Lower lobe of right lung (tissue), 2 donors: ENCODE measurements at regions not wholly inside any gene's neighbourhood (a gene's known extent, or its start where the extent isn't known, plus 50 kb on each side); places are given as distances from the start of the nearest gene placed in this dataset.

Source experiments
- ATAC-seq, 2 donors: fragments of 200-7000 bp; cut with Tn5 transposase; one replicate each; pipeline ENCODE4 v1.9.1; 2020 to 2022; ENCODE audit warnings: mild to moderate bottlenecking in 2 of 2, moderate library complexity in 2 of 2
- DNase-seq: peaks from one replicate; pipeline ENCODE4 v3.0.0-alpha.2; 2020
- H3K27ac ChIP-seq: fragments of 200-600 bp; one replicate; pipeline ENCODE4 v1.8.0; 2022
- H3K27me3 ChIP-seq: fragments of 200-600 bp; one replicate; pipeline ENCODE4 v1.8.0; 2022; ENCODE audit warnings: low read depth
- H3K36me3 ChIP-seq: fragments of 200-600 bp; one replicate; pipeline ENCODE4 v1.8.0; 2022; ENCODE audit warnings: mild to moderate bottlenecking
- H3K4me1 ChIP-seq: fragments of 200-600 bp; one replicate; pipeline ENCODE4 v1.8.0; 2022
- H3K4me3 ChIP-seq: fragments of 200-600 bp; one replicate; pipeline ENCODE4 v1.8.0; 2022; ENCODE audit warnings: mild to moderate bottlenecking
- H3K9me3 ChIP-seq: fragments of 200-600 bp; one replicate; pipeline ENCODE4 v1.8.0; 2022
- intact Hi-C: fragments of 100-400 bp; cut with DNase I; formaldehyde crosslinking; loops from one replicate; pipeline ENCODE4 v1.11.0; 2022
- TF ChIP-seq, protein P1 (sequence below): fragments of 200-600 bp; IDR thresholded peaks from one replicate; pipeline ENCODE4 v1.8.0; 2022; ENCODE audit warnings: antibody characterized with exemption, mild to moderate bottlenecking
- donor health status: DM: no; HTN: yes; CAD: no; lungs with severe emphysema.

DNA sequence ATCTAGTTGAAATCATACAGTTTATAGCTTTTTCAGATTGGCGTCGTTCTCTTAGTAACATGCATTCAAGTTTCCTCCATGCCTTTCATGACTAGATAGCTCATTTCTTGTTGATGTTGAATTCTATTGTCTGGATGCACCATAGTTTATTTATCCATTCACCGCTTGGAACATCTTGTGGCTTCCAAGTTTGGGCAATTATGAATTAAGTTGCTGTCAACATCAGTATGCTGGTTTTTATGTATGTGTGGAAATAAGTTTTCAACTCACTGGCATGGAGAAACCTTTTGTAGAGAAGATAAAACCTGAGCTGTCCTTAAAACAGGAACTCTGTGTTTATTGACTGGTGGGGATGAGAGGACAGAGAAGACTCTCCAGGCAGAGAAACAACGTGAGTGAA is 248.0 kb downstream of the CDC5L start:
- no peak for ATAC-seq
- Histone ChIP-seq H3K4me1 (no peaks in the 10 kb centered on the region), H3K27me3 (no peaks in the 10 kb centered on the region), H3K4me3 (no peak overlapping the region), H3K36me3 (no peaks in the 10 kb centered on the region), H3K27ac (no peak overlapping the region), H3K9me3 (no peaks in the 10 kb centered on the region)
- no peak for DNase-seq
- intact Hi-C loops, result no loop called here
- TF ChIP-seq, protein P1, sequence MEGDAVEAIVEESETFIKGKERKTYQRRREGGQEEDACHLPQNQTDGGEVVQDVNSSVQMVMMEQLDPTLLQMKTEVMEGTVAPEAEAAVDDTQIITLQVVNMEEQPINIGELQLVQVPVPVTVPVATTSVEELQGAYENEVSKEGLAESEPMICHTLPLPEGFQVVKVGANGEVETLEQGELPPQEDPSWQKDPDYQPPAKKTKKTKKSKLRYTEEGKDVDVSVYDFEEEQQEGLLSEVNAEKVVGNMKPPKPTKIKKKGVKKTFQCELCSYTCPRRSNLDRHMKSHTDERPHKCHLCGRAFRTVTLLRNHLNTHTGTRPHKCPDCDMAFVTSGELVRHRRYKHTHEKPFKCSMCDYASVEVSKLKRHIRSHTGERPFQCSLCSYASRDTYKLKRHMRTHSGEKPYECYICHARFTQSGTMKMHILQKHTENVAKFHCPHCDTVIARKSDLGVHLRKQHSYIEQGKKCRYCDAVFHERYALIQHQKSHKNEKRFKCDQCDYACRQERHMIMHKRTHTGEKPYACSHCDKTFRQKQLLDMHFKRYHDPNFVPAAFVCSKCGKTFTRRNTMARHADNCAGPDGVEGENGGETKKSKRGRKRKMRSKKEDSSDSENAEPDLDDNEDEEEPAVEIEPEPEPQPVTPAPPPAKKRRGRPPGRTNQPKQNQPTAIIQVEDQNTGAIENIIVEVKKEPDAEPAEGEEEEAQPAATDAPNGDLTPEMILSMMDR, result no peak

DNA sequence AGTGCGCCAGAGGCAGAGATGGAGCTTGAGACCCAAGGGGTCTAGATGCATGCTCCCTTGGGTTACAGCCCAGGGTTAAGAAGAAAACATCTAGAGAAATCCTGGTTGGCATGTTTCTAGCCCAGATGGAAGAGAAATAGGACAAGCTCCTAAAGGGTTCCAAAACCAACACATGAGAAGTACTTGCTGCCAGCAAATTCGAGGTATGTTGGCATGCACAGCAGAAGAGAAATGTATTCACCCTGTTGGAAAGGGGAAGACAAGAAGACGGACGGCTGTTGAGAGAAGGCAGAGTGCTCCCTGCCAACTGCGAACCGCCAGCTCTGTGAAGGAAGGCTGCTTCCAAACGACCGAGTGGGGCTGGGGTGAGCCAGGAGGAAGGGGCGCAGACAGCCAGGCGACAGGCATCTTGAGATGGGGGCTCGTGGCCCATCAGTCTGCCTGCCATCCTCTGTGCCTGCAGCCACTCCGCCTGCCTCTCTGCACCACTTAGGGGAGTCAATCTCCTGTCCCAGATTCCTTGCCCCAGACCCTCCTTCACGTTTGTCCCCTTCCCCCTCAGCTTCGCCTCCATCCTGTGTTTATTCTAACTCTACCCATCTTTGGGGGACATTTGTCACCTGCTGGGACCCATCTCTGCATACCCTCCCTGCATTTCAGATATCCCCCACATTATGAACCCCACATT is 249.2 kb downstream of the CDC5L start:
- no peak for DNase-seq
- Histone ChIP-seq H3K4me1 (no peaks in the 10 kb centered on the region), H3K36me3 (no peaks in the 10 kb centered on the region), H3K27ac (no peak overlapping the region), H3K27me3 (no peaks in the 10 kb centered on the region), H3K4me3 (no peak overlapping the region), H3K9me3 (no peaks in the 10 kb centered on the region)
- no peak for ATAC-seq
- intact Hi-C loops, result no loop called here
- TF ChIP-seq, protein P1, result no peak

DNA sequence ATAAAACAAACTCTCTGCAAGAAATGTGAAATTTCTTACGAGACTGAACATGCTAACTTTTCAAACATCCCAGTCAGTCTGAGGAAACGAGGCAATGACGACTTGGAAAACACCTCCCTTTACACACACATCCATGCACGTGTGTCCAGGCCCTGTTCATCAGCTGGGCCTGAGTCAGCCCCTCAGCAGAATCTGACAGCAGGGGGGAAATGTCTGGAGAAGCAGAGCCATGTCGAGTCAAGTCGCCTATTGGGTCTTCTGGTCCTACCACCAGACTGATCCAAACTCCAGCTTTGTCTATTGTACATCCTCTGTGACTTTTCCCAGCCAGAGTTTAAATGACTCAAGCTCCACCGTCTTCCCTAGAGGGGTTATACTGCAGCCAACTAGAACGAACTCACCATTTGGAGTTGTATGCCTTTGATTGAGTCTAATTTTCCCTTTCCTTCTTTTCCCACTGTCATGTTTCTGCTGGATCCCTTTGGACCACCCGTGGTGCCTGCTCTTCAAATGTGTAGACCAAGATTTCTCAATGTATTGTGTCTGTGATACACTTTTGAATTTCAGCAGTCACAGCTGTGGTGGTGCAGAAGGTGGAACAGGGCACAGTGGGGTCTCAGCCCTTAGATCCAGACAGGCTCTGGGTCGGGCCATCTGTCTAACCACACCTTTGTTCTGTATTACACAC is 254.0 kb downstream of the CDC5L start:
- TF ChIP-seq, protein P1, result no peak
- Histone ChIP-seq H3K4me3 (no peak overlapping the region), H3K27ac (no peak overlapping the region), H3K9me3 (no peaks in the 10 kb centered on the region), H3K27me3 (no peaks in the 10 kb centered on the region), H3K4me1 (no peaks in the 10 kb centered on the region), H3K36me3 (no peaks in the 10 kb centered on the region)
- intact Hi-C loops, result no loop called here
- DNase-seq (no peak), ATAC-seq (no peak)

DNA sequence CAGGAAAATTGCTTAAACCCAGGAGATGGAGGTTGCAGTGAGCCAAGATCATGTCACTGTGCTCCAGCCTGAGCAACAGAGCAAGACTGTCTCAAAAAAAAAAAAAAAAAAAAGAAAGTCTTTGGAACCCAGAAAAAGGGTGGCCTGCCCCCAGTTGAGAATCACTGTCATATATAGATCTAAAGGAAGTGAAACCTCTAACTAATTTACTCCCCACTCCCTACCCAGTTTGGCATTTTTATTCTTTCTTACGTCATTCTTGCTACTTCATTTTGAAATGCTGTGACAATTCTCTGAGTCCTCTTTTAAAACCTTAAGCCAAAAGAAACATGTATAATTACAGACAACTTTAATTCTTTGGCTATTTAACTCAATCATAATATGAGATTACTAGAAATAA is 254.8 kb downstream of the CDC5L start:
- ATAC-seq (no peak), DNase-seq (no peak)
- Histone ChIP-seq H3K27ac (no peak overlapping the region), H3K27me3 (no peaks in the 10 kb centered on the region), H3K36me3 (no peaks in the 10 kb centered on the region), H3K9me3 (no peaks in the 10 kb centered on the region), H3K4me1 (no peaks in the 10 kb centered on the region), H3K4me3 (no peak overlapping the region)
- TF ChIP-seq, protein P1, result no peak
- intact Hi-C loops, result no loop called here

DNA sequence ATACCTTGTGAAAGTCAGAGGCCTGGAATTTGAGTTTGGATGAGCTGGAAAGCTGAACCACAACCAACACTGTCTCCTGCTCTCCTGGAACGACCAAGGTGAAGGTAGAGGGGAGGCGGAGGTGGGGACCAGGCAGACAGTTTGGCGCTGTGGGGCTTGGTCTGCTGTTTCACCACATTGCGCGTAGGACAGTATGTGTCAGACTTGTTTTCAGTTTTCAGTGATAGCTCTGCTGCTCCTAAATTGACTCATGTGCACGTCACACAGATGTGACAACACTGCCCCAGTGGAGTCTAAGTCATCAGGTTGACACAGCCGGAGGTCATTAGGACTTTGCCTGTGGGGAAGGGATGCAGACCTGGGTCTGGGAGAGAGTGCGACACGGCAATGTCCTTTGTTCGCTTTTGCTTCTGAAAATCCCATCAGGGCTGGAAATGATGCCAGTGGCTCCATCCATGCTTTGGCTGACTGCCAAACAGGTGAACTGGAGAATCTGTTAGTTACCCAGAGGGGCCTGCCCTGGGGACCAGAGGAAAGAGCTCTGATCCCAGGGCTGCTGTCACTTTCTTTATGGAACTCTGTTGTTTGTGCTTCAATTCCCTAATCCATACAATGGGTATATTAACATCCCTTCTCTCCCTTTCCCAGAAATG is 255.5 kb downstream of the CDC5L start:
- H3K36me3 ChIP-seq, result no peaks in the 10 kb centered on the region
- no peaks in the 10 kb centered on the region for H3K27me3 ChIP-seq
- H3K27ac ChIP-seq, result no peak overlapping the region
- DNase-seq (no peak), ATAC-seq (no peak)
- H3K4me3 ChIP-seq, result no peak overlapping the region
- TF ChIP-seq, protein P1, result no peak
- no peaks in the 10 kb centered on the region for H3K9me3 ChIP-seq
- intact Hi-C loops, result no loop called here
- no peaks in the 10 kb centered on the region for H3K4me1 ChIP-seq
